HFF-Myc (cell line): ENCODE measurements at regions not wholly inside any gene's neighbourhood (a gene's known extent, or its start where the extent isn't known, plus 50 kb on each side); places are given as distances from the start of the nearest gene placed in this dataset.

ENCODE experiments used
- DNase-seq: peaks from one replicate; pipeline ENCODE4 v3.0.0-alpha.2; 2011; ENCODE audit warnings: low read depth; ENCODE audit errors: extremely low read depth
- H3K4me3 ChIP-seq: replicated peaks from 2 replicates; pipeline ENCODE4 v1.5.1; 2011; ENCODE audit warnings: low read depth, mild to moderate bottlenecking, control low read depth, low read length
- TF ChIP-seq, protein P1 (sequence below): IDR thresholded peaks from 2 replicates; pipeline ENCODE4 v1.5.1; 2012; ENCODE audit warnings: mild to moderate bottlenecking, low read depth, low read length, control low read depth; ENCODE audit errors: missing control alignments

DNA sequence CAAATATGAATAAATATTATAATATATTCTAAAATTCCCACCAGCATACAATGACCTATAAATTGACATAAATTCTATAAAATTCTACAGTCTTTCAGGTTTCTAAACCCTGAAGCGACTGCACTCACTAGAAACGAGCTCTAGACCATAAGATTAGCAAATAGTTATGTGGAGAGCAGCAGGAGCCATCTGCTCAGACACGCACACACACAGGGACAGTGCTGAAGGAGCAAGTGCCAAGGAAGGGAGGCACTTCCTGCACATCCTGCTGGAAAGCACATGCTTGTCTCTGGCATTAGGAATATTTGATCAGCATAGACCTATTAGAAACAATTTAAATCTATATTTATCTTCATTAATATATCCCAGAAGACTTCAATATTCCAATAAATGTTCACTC, 713.9 kb upstream of the CDH2 start:
- DNase-seq, result no peak
- H3K4me3 ChIP-seq, result no peak overlapping the region
- TF ChIP-seq, protein P1, sequence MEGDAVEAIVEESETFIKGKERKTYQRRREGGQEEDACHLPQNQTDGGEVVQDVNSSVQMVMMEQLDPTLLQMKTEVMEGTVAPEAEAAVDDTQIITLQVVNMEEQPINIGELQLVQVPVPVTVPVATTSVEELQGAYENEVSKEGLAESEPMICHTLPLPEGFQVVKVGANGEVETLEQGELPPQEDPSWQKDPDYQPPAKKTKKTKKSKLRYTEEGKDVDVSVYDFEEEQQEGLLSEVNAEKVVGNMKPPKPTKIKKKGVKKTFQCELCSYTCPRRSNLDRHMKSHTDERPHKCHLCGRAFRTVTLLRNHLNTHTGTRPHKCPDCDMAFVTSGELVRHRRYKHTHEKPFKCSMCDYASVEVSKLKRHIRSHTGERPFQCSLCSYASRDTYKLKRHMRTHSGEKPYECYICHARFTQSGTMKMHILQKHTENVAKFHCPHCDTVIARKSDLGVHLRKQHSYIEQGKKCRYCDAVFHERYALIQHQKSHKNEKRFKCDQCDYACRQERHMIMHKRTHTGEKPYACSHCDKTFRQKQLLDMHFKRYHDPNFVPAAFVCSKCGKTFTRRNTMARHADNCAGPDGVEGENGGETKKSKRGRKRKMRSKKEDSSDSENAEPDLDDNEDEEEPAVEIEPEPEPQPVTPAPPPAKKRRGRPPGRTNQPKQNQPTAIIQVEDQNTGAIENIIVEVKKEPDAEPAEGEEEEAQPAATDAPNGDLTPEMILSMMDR, result no peak

DNA sequence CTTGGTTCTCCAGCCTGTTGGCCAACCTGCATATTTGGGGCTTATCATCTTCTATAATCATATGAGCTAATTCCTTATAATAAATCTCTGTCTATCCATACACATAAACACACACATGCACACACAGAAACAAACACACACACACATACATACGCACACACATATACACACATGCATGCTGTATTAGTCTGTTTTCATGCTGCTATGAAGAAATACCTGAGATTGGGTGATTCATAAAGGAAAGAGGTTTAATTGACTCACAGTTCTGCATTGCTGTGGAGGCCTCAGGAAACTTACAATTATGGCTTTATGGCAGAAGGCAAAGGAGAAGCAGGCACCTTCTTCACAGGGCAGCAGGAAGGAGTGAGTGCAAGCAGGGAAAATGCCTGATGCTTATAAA, 707.4 kb upstream of the CDH2 start:
- no peak for DNase-seq
- TF ChIP-seq, protein P1, result no peak

DNA sequence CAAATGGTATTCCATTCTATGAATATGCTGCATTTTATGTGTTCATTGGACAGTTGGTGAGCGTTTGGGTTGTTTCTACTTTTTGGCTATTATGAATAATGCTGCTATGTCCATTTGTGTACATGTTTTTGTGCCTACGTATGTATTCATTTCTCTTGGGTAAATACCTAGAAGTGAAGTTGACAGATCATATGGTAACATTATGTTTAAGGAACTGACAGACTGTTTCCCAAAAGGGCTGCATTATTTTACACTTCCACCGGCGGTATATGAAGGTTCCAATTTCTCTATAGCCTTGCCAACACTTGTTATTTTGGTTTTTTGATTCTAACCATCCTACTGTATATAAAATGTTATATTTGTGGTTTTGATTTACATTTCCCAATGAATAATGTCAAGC, 703.9 kb upstream of the CDH2 start:
- no peak for DNase-seq
- TF ChIP-seq, protein P1, result no peak

More for the DNA sequence above, 707.4 kb upstream of the CDH2 start:
- H3K4me3 ChIP-seq, result no peak overlapping the region

DNA sequence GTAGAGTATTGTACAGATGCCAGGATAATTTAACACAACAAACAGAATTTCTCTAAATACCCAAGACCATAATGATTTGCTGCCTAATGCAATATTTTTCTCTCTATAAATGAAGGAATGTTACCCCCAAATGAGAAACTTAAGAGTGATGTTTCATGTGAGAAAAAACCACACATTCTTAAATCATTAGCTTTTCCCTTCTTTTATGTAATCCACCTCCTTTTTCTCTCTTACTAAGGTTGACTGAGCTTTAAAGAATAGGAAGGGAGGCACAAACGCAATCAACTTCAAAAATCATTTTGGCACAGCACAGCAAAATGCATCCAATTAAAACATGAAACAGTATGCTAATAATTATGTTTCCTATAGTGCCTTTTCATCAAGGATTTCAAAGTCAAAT, 698.1 kb upstream of the CDH2 start:
- DNase-seq, result no peak
- TF ChIP-seq, protein P1, result no peak
- H3K4me3 ChIP-seq, result no peak overlapping the region

More for the DNA sequence above, 703.9 kb upstream of the CDH2 start:
- no peak overlapping the region for H3K4me3 ChIP-seq

DNA sequence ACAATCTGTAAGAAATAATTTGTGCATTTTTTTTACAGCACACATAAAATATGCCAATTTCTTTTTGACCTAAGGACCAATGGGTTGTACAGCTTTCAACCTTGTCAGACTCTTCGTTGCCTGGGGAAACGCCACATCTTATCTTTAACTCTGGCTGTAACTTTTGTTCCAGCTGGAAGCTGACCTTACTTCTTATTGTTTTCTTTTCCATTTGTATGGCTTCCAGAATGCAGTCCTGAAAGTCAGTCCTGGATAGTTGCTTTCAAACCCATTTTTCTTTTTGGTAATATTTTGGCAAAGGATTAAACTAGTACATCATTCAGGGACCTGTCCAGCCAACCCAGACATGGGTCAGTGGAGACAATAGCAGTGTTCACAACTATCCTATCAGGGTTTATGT, 686.5 kb upstream of the CDH2 start:
- TF ChIP-seq, protein P1, result no peak
- no peak for DNase-seq
- no peak overlapping the region for H3K4me3 ChIP-seq

DNA sequence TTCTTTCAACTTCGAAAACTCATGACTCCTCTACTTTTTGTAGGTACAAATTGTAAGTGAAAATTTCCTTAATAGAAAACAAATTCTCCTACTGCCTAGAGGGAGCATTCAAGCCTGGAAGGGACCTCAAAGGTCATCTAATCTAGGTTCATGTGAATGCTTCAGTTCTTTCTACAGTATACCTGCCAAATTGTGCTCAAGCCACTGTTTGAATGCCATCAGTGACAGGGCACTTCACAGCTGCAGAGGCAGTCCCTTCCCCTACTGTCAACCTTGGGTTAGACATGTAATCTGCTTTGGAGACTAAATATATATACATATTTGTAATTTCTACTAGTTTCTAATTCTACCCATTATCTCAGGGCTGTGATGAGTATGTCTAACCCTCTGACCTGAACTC, 681.3 kb upstream of the CDH2 start:
- H3K4me3 ChIP-seq, result no peak overlapping the region
- no peak for DNase-seq
- TF ChIP-seq, protein P1, result no peak

DNA sequence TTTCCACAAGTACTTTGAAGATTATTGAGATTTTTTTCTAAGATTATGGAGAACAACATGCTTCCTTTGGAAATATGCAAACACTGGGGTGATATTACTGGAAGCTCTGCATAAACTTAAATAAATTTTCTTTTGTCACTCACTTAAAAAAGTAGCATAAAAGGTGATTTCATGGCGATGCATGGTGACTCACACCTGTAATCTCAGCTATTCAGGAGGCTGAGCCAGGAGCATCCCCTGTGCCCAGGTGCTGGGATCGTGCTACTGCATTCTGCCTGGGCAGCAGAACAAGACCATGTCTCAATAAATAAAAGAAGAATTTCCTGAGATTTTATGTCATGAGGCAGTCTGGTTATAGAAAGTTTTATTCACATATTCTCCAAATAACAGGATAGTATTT, 679.1 kb upstream of the CDH2 start:
- TF ChIP-seq, protein P1, result no peak
- no peak for DNase-seq
- H3K4me3 ChIP-seq, result no peak overlapping the region
